ENCODE measurements at regions not wholly inside any gene's neighbourhood (a gene's known extent, or its start where the extent isn't known, plus 50 kb on each side); places are given as distances from the start of the nearest gene placed in this dataset.

DNA sequence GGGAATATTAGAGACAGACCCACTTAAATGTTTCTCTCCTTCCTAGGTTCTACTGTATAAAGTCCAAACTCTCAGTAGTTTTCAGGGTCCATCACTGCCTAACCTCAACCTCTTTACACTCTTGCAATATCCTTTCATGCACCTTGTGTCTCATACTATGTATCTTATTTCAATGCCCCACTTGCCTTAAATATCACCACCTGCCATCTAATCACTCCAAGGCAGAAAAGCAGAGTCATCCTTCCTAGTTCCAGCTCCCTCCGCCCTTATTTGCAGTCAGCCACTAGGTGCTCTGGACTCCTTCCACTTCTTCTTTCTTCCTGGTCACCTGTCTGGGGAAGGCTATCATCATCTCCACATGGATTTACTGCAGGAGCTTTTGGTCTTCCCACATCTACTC, 322.0 kb downstream of the MFSD1 start:
- Mint-ChIP-seq H3K36me3 (no peaks in the 10 kb centered on the region), H3K27ac (no peak overlapping the region), H3K9me3 (no peaks in the 10 kb centered on the region), H3K4me3 (no peak overlapping the region), H3K27me3 (ENCODE audit: insufficient read depth, low read depth) (peaks cover 4% of the 10 kb centered on the region), H3K4me1 (no peaks in the 10 kb centered on the region)
- Histone ChIP-seq H3F3A (ENCODE audit: low read depth) (no peaks in the 10 kb centered on the region), H3K36me3 (no peaks in the 10 kb centered on the region), H3K79me2 (ENCODE audit: low read depth) (no peaks in the 10 kb centered on the region), H3K4me1 (no peaks in the 10 kb centered on the region), H4K20me1 (ENCODE audit: low read depth) (no peaks in the 10 kb centered on the region), H3K4me2 (no peak overlapping the region), H3K27me3 (no peaks in the 10 kb centered on the region), H3K9ac (no peak overlapping the region), H2AFZ (replicated peaks) (no peak overlapping the region), H3K4me3 (no peak overlapping the region), H3K27ac (no peak overlapping the region), H3K9me3 (ENCODE audit: low read depth) (no peaks in the 10 kb centered on the region)
- no peak for DNase-seq (ENCODE audit: low spot score)
- TF ChIP-seq, protein P1, sequence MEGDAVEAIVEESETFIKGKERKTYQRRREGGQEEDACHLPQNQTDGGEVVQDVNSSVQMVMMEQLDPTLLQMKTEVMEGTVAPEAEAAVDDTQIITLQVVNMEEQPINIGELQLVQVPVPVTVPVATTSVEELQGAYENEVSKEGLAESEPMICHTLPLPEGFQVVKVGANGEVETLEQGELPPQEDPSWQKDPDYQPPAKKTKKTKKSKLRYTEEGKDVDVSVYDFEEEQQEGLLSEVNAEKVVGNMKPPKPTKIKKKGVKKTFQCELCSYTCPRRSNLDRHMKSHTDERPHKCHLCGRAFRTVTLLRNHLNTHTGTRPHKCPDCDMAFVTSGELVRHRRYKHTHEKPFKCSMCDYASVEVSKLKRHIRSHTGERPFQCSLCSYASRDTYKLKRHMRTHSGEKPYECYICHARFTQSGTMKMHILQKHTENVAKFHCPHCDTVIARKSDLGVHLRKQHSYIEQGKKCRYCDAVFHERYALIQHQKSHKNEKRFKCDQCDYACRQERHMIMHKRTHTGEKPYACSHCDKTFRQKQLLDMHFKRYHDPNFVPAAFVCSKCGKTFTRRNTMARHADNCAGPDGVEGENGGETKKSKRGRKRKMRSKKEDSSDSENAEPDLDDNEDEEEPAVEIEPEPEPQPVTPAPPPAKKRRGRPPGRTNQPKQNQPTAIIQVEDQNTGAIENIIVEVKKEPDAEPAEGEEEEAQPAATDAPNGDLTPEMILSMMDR (IDR thresholded peaks at IDR 0.05) = no peak
- TF ChIP-seq EZH2 (IDR thresholded peaks at IDR 0.05) = no peak
- no peak for TF ChIP-seq EZH2phosphoT487 (IDR thresholded peaks at IDR 0.05)

DNA sequence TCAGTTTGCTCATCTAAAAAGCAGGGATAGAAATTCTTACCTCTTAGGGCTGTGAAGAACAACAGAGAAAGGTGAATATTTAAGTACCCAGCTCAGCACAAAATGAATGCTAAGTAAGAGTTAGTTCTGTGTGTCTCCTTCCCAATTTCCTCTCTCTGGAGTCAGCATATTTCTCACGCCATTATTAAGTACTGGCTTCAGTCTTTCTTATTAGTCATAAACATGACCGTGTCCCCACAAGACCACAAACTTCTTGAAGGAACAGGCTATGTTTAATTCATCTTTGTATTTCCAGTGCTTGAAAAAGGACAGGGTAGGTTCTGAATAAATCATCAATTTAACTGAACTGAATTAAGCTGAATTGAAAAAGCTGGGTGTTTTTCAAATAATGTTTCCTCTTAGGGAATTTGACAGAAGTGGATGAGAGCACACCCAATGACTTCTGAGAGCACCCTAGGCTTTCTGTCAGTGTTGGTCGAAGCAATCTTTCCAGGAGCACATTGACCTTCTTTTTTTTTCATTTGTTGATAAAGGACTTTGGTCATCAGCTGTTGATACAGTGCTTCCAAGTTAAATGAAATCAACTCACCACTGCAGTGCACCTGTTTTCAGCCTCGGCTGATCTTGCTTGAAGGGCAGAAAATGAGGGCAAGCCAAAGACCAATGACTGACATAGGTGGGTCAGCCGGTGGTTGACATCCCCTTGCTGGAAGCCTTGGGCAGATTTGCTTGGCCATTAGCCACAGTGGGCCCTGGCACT, 324.6 kb downstream of the MFSD1 start:
- Mint-ChIP-seq H3K4me3 (no peak overlapping the region), H3K36me3 (no peaks in the 10 kb centered on the region), H3K27ac (no peak overlapping the region), H3K4me1 (no peaks in the 10 kb centered on the region), H3K27me3 (ENCODE audit: insufficient read depth, low read depth) (no peaks in the 10 kb centered on the region), H3K9me3 (no peaks in the 10 kb centered on the region)
- no peak overlapping the region for H2AFZ ChIP-seq (replicated peaks)
- no peaks in the 10 kb centered on the region for H4K20me1 ChIP-seq (ENCODE audit: low read depth)
- no peaks in the 10 kb centered on the region for H3K9me3 ChIP-seq (ENCODE audit: low read depth)
- H3K36me3 ChIP-seq = no peaks in the 10 kb centered on the region
- no peak overlapping the region for H3K4me3 ChIP-seq
- no peaks in the 10 kb centered on the region for H3K27me3 ChIP-seq
- H3K4me2 ChIP-seq = no peak overlapping the region
- DNase-seq (ENCODE audit: low spot score) = no peak
- H3F3A ChIP-seq (ENCODE audit: low read depth) = no peaks in the 10 kb centered on the region
- no peak overlapping the region for H3K9ac ChIP-seq
- H3K27ac ChIP-seq = no peak overlapping the region
- H3K4me1 ChIP-seq = no peaks in the 10 kb centered on the region
- no peaks in the 10 kb centered on the region for H3K79me2 ChIP-seq (ENCODE audit: low read depth)
- TF ChIP-seq EZH2 (IDR thresholded peaks at IDR 0.05) (no peak), EZH2phosphoT487 (IDR thresholded peaks at IDR 0.05) (no peak)
- TF ChIP-seq, protein P1 (IDR thresholded peaks at IDR 0.05) = no peak

- Histone ChIP-seq H3F3A (ENCODE audit: low read depth) (no peaks in the 10 kb centered on the region), H3K27me3 (no peaks in the 10 kb centered on the region), H3K4me2 (no peak overlapping the region), H3K4me1 (no peaks in the 10 kb centered on the region), H3K9ac (no peak overlapping the region), H4K20me1 (ENCODE audit: low read depth) (no peaks in the 10 kb centered on the region), H3K9me3 (ENCODE audit: low read depth) (no peaks in the 10 kb centered on the region), H3K27ac (no peak overlapping the region), H2AFZ (replicated peaks) (no peak overlapping the region), H3K4me3 (no peak overlapping the region), H3K79me2 (ENCODE audit: low read depth) (no peaks in the 10 kb centered on the region), H3K36me3 (no peaks in the 10 kb centered on the region)
- Mint-ChIP-seq H3K27ac (no peak overlapping the region), H3K36me3 (no peaks in the 10 kb centered on the region), H3K9me3 (no peaks in the 10 kb centered on the region), H3K4me1 (no peaks in the 10 kb centered on the region), H3K27me3 (ENCODE audit: insufficient read depth, low read depth) (no peaks in the 10 kb centered on the region), H3K4me3 (no peak overlapping the region)
- TF ChIP-seq, protein P1 (IDR thresholded peaks at IDR 0.05) = no peak
- TF ChIP-seq EZH2 (IDR thresholded peaks at IDR 0.05) = no peak
- TF ChIP-seq EZH2phosphoT487 (IDR thresholded peaks at IDR 0.05) = no peak
- DNase-seq (ENCODE audit: low spot score) = no peak
These were observed 325.2 kb downstream of the MFSD1 start for GRCh38 chr3:159127021-159127392.
